Thoracic aorta (tissue), 2 donors: ENCODE measurements at regions not wholly inside any gene's neighbourhood (a gene's known extent, or its start where the extent isn't known, plus 50 kb on each side); places are given as distances from the start of the nearest gene placed in this dataset.

ENCODE experiments used
- ATAC-seq: fragments of 150-250 bp; one replicate; pipeline ENCODE4 v1.8.0; 2017; ENCODE audit warnings: low read depth; ENCODE audit not compliant: insufficient number of reproducible peaks, low FRiP score
- DNase-seq: peaks from one replicate; pipeline ENCODE4 v3.0.0-alpha.2; 2020; ENCODE audit warnings: low spot score
- H3K27ac ChIP-seq, 2 donors: fragments of 200-600 bp; sonication (generic); 1 replicate in 1 of 2; 2 replicates in 1 of 2; pipeline ENCODE4 v1.5.1; 2016; ENCODE audit warnings: mild to moderate bottlenecking in 2 of 2, moderate library complexity in 2 of 2
- H3K27me3 ChIP-seq: fragments of 200-600 bp; sonication (generic); replicated peaks from 2 replicates; pipeline ENCODE4 v1.6.0; 2016; ENCODE audit warnings: mild to moderate bottlenecking; ENCODE audit not compliant: insufficient read depth
- H3K36me3 ChIP-seq: fragments of 200-600 bp; sonication (generic); one replicate; pipeline ENCODE4 v1.5.1; 2016
- H3K4me1 ChIP-seq, 2 donors: fragments of 200-600 bp; sonication (generic); 1 replicate in 1 of 2; 2 replicates in 1 of 2; pipeline versions ENCODE4 v1.5.1 to v1.6.0; 2016; ENCODE audit warnings: low read depth in 2 of 2, mild to moderate bottlenecking in 1 of 2; ENCODE audit not compliant: control insufficient read depth in 1 of 2
- H3K4me3 ChIP-seq: fragments of 200-600 bp; sonication (generic); 2 replicates; pipeline ENCODE4 v1.5.1; 2016; ENCODE audit warnings: mild to moderate bottlenecking
- H3K9me3 ChIP-seq: fragments of 200-600 bp; sonication (generic); 2 replicates; pipeline ENCODE4 v1.5.1; 2016
- CTCF ChIP-seq: fragments of 200-600 bp; sonication (generic); IDR thresholded peaks from one replicate; pipeline ENCODE4 v1.5.1; 2019; ENCODE audit warnings: antibody characterized with exemption

- Histone ChIP-seq H3K4me3 (peak overlapping the region; percentile 11), H3K4me1 (no peaks in the 10 kb centered on the region), H3K27me3 (no peaks in the 10 kb centered on the region), H3K27ac (no peak overlapping the region), H3K36me3 (no peaks in the 10 kb centered on the region), H3K9me3 (no peaks in the 10 kb centered on the region)
- no peak for TF ChIP-seq CTCF
- no peak for DNase-seq
- no peak for ATAC-seq
These were observed 106.8 kb upstream of the NKX1-1 start for GRCh38 chr4:1512738-1513660.

- no peaks in the 10 kb centered on the region for H3K4me1 ChIP-seq
- DNase-seq, result no peak
- TF ChIP-seq CTCF, result no peak
- H3K36me3 ChIP-seq, result no peaks in the 10 kb centered on the region
- H3K27ac ChIP-seq, result no peak overlapping the region
- H3K4me3 ChIP-seq, result no peak overlapping the region
- no peaks in the 10 kb centered on the region for H3K27me3 ChIP-seq
- no peaks in the 10 kb centered on the region for H3K9me3 ChIP-seq
- no peak for ATAC-seq
These were observed 106.0 kb upstream of the NKX1-1 start for GRCh38 chr4:1512051-1512737.

GRCh38 chr4:1511441-1512041 is 105.3 kb upstream of the NKX1-1 start:
- H3K9me3 ChIP-seq, result no peaks in the 10 kb centered on the region
- no peak overlapping the region for H3K27ac ChIP-seq
- no peaks in the 10 kb centered on the region for H3K4me1 ChIP-seq
- no peaks in the 10 kb centered on the region for H3K27me3 ChIP-seq
- no peak for TF ChIP-seq CTCF
- H3K36me3 ChIP-seq, result no peaks in the 10 kb centered on the region
- no peak overlapping the region for H3K4me3 ChIP-seq
- no peak for DNase-seq
- ATAC-seq, result no peak

- H3K36me3 ChIP-seq, result no peaks in the 10 kb centered on the region
- H3K9me3 ChIP-seq, result no peaks in the 10 kb centered on the region
- TF ChIP-seq CTCF, result no peak
- no peaks in the 10 kb centered on the region for H3K27me3 ChIP-seq
- H3K27ac ChIP-seq, result no peak overlapping the region
- H3K4me1 ChIP-seq, result no peaks in the 10 kb centered on the region
- DNase-seq (no peak), ATAC-seq (no peak)
- no peak overlapping the region for H3K4me3 ChIP-seq
These were observed 104.7 kb upstream of the NKX1-1 start for GRCh38 chr4:1510931-1511330.

GRCh38 chr4:1509366-1509765 is 103.1 kb upstream of the NKX1-1 start:
- no peaks in the 10 kb centered on the region for H3K36me3 ChIP-seq
- no peaks in the 10 kb centered on the region for H3K9me3 ChIP-seq
- no peak for DNase-seq
- H3K4me3 ChIP-seq, result no peak overlapping the region
- ATAC-seq, result no peak
- no peak overlapping the region for H3K27ac ChIP-seq
- H3K4me1 ChIP-seq, result no peaks in the 10 kb centered on the region
- TF ChIP-seq CTCF, result no peak
- no peaks in the 10 kb centered on the region for H3K27me3 ChIP-seq
